Central memory CD4-positive, alpha-beta T cell (primary cell): ENCODE measurements at regions not wholly inside any gene's neighbourhood (a gene's known extent, or its start where the extent isn't known, plus 50 kb on each side); places are given as distances from the start of the nearest gene placed in this dataset.
"Not testable (repeated sequence)": the region's sequence is repeated elsewhere in the genome, so short reads cannot be mapped to it uniquely, and the experiment has no call there.

Experiments
- DNase-seq: peaks from one replicate; pipeline ENCODE4 v3.0.0; 2022

GRCh38 chr21:35275776-35276175 is 226.7 kb upstream of the RUNX1 start:
- no peak for DNase-seq

- no peak for DNase-seq
Measured at GRCh38 chr21:35274923-35275322, 225.8 kb upstream of the RUNX1 start.

- DNase-seq, result no peak
Measured at GRCh38 chr21:35274090-35274489, 225.0 kb upstream of the RUNX1 start.

GRCh38 chr21:35273333-35273732 is 224.2 kb upstream of the RUNX1 start:
- DNase-seq, result no peak

- DNase-seq, result not testable (repeated sequence)
Measured at GRCh38 chr21:35271344-35272118, 222.4 kb upstream of the RUNX1 start.

- no peak for DNase-seq
Measured at GRCh38 chr21:35268817-35269216, 219.7 kb upstream of the RUNX1 start.

- DNase-seq, result no peak
Measured at GRCh38 chr21:35268261-35268660, 219.2 kb upstream of the RUNX1 start.

- DNase-seq, result no peak
Measured at GRCh38 chr21:35266546-35266945, 217.4 kb upstream of the RUNX1 start.

- no peak for DNase-seq
Measured at GRCh38 chr21:35265170-35265877, 216.2 kb upstream of the RUNX1 start.

- no peak for DNase-seq
Measured at GRCh38 chr21:35259457-35259856, 210.4 kb upstream of the RUNX1 start.

GRCh38 chr21:35258521-35258920 is 209.4 kb upstream of the RUNX1 start:
- DNase-seq, result no peak

GRCh38 chr21:35257413-35257812 is 208.3 kb upstream of the RUNX1 start:
- no peak for DNase-seq

- DNase-seq, result no peak
Measured at GRCh38 chr21:35256468-35256988, 207.4 kb upstream of the RUNX1 start.

GRCh38 chr21:35254765-35255138 is 205.7 kb upstream of the RUNX1 start:
- no peak for DNase-seq

- no peak for DNase-seq
Measured at GRCh38 chr21:35254006-35254764, 205.1 kb upstream of the RUNX1 start.

GRCh38 chr21:35252831-35253230 is 203.7 kb upstream of the RUNX1 start:
- no peak for DNase-seq

GRCh38 chr21:35249636-35250035 is 200.5 kb upstream of the RUNX1 start:
- no peak for DNase-seq

- DNase-seq, result no peak
Measured at GRCh38 chr21:35245879-35246278, 196.8 kb upstream of the RUNX1 start.

GRCh38 chr21:35244514-35244913 is 195.4 kb upstream of the RUNX1 start:
- no peak for DNase-seq

- DNase-seq, result no peak
Measured at GRCh38 chr21:35243171-35243570, 194.1 kb upstream of the RUNX1 start.

GRCh38 chr21:35239811-35240219 is 190.7 kb upstream of the RUNX1 start:
- DNase-seq, result no peak

GRCh38 chr21:35238119-35238518 is 189.0 kb upstream of the RUNX1 start:
- no peak for DNase-seq

GRCh38 chr21:35237287-35237686 is 188.2 kb upstream of the RUNX1 start:
- DNase-seq, result no peak
